Mammary epithelial cell (primary cell): ENCODE measurements at regions not wholly inside any gene's neighbourhood (a gene's known extent, or its start where the extent isn't known, plus 50 kb on each side); places are given as distances from the start of the nearest gene placed in this dataset.

Experiments
- EZH2 ChIP-seq: IDR thresholded peaks from 2 replicates; pipeline ENCODE4 v1.6.1; 2012; ENCODE audit warnings: low read length, inconsistent platforms, borderline replicate concordance
- TF ChIP-seq, protein P1 (sequence below), 2 donors: IDR thresholded peaks in 1 of 2; conservative IDR thresholded peaks in 1 of 2; 2 replicates each; pipeline ENCODE4 v1.5.1; 2011 to 2012; ENCODE audit warnings: inconsistent platforms in 2 of 2, low read length in 2 of 2, mild to moderate bottlenecking in 2 of 2, control low read depth in 1 of 2, low read depth in 1 of 2; ENCODE audit not compliant: insufficient read depth in 1 of 2; ENCODE audit errors: extremely low read depth in 1 of 2

- TF ChIP-seq, protein P1, sequence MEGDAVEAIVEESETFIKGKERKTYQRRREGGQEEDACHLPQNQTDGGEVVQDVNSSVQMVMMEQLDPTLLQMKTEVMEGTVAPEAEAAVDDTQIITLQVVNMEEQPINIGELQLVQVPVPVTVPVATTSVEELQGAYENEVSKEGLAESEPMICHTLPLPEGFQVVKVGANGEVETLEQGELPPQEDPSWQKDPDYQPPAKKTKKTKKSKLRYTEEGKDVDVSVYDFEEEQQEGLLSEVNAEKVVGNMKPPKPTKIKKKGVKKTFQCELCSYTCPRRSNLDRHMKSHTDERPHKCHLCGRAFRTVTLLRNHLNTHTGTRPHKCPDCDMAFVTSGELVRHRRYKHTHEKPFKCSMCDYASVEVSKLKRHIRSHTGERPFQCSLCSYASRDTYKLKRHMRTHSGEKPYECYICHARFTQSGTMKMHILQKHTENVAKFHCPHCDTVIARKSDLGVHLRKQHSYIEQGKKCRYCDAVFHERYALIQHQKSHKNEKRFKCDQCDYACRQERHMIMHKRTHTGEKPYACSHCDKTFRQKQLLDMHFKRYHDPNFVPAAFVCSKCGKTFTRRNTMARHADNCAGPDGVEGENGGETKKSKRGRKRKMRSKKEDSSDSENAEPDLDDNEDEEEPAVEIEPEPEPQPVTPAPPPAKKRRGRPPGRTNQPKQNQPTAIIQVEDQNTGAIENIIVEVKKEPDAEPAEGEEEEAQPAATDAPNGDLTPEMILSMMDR (conservative IDR thresholded peaks at IDR 0.05 in 1 of 2, IDR thresholded peaks at IDR 0.05 in 1 of 2; ENCODE audit: extremely low read depth in 1 of 2, insufficient read depth in 1 of 2, low read depth in 1 of 2, low read length in 2 of 2): peak in 1 of 2 donors; percentile 21
- no peak for TF ChIP-seq EZH2
Measured at GRCh38 chr1:106957795-106958194, 98.7 kb upstream of the PRMT6 start.
